H1 (cell line): ENCODE measurements at regions not wholly inside any gene's neighbourhood (a gene's known extent, or its start where the extent isn't known, plus 50 kb on each side); places are given as distances from the start of the nearest gene placed in this dataset.

Source experiments
- CTCF ChIA-PET: fragments of 300-600 bp; sonication (Branson Sonifier 250); formaldehyde crosslinking; loops from one replicate; lab custom pipeline; 2021; ENCODE audit not compliant: partially characterized antibody; lab: Charles Lee
- POLR2A ChIA-PET: fragments of 300-600 bp; sonication (Branson Sonifier 250); formaldehyde crosslinking; loops from one replicate; lab custom pipeline; 2021; ENCODE audit warnings: inconsistent platforms; ENCODE audit not compliant: partially characterized antibody; lab: Charles Lee
- DNase-seq, 2 experiments: peaks; one replicate each; pipeline versions ENCODE4 v3.0.0 to v3.0.0-alpha.2; 2010 to 2022; ENCODE audit warnings: low spot score in 2 of 2, low read depth in 1 of 2, mixed read lengths in 1 of 2
- FAIRE-seq: peaks from 2 replicates; lab custom pipeline; 2011; peaks lifted over from hg19 to GRCh38; lab: Jason Lieb, UNC
- H2AFZ ChIP-seq: 2 replicates; pipeline ENCODE4 v1.8.1; 2012; ENCODE audit warnings: low read length, inconsistent platforms
- H2AK5ac ChIP-seq: 2 replicates; pipeline ENCODE4 v1.6.1; 2013; ENCODE audit warnings: low read depth, low read length
- H2BK120ac ChIP-seq: replicated peaks from 2 replicates; pipeline ENCODE3; 2013; ENCODE audit warnings: low read depth, low read length, inconsistent platforms
- H2BK12ac ChIP-seq: 2 replicates; pipeline ENCODE4 v1.6.1; 2013; ENCODE audit warnings: low read depth, low read length
- H2BK15ac ChIP-seq: 2 replicates; pipeline ENCODE4 v1.6.1; 2013; ENCODE audit warnings: low read length
- H2BK20ac ChIP-seq: 2 replicates; pipeline ENCODE4 v1.6.1; 2013; ENCODE audit warnings: low read length
- H2BK5ac ChIP-seq: 2 replicates; pipeline ENCODE4 v1.6.1; 2013; ENCODE audit warnings: low read depth, low read length
- H3K14ac ChIP-seq: 2 replicates; pipeline ENCODE4 v1.6.1; 2013; ENCODE audit warnings: inconsistent platforms; ENCODE audit not compliant: insufficient read length
- H3K18ac ChIP-seq: 2 replicates; pipeline ENCODE4 v1.6.1; 2013; ENCODE audit warnings: low read length; ENCODE audit errors: extremely low read depth
- H3K23ac ChIP-seq: 2 replicates; pipeline ENCODE4 v1.6.1; 2013; ENCODE audit warnings: inconsistent platforms; ENCODE audit not compliant: insufficient read length
- H3K23me2 ChIP-seq: 2 replicates; pipeline ENCODE4 v1.6.1; 2013; ENCODE audit warnings: low read depth, low read length
- H3K27ac ChIP-seq: 2 replicates; pipeline ENCODE4 v1.6.1; 2011; ENCODE audit warnings: low read depth, low read length, inconsistent platforms
- H3K27me3 ChIP-seq, 4 experiments: replicated peaks in 1 of 4; 1 replicate in 1 of 4; 2 replicates in 3 of 4; pipeline versions ENCODE4 v1.6.1 to v1.8.1; 2011 to 2013; ENCODE audit warnings: low read length in 3 of 4, mild to moderate bottlenecking in 3 of 4, inconsistent platforms in 2 of 4, mixed read lengths in 2 of 4, moderate library complexity in 1 of 4; ENCODE audit not compliant: control insufficient read depth in 3 of 4, insufficient read depth in 3 of 4; ENCODE audit errors: extremely low read depth in 1 of 4
- H3K36me3 ChIP-seq, 4 experiments: 2 replicates each; pipeline versions ENCODE4 v1.6.1 to v1.8.1; 2011 to 2013; ENCODE audit warnings: mild to moderate bottlenecking in 4 of 4, low read length in 3 of 4, moderate library complexity in 2 of 4, control low read depth in 1 of 4, inconsistent platforms in 1 of 4; ENCODE audit not compliant: insufficient read depth in 4 of 4, control insufficient read depth in 2 of 4
- H3K4ac ChIP-seq: replicated peaks from 2 replicates; pipeline ENCODE3; 2013; ENCODE audit warnings: low read length, low read depth, mixed read lengths, inconsistent platforms; ENCODE audit not compliant: insufficient read length
- H3K4me1 ChIP-seq, 4 experiments: replicated peaks in 1 of 4; 1 replicate in 1 of 4; 2 replicates in 3 of 4; pipeline versions ENCODE4 v1.6.1 to v1.8.1; 2011 to 2013; ENCODE audit warnings: low read length in 3 of 4, inconsistent platforms in 2 of 4, mixed read lengths in 1 of 4; ENCODE audit not compliant: insufficient read depth in 4 of 4, control insufficient read depth in 3 of 4
- H3K4me2 ChIP-seq, 2 experiments: 2 replicates each; pipeline versions ENCODE4 v1.6.1 to v1.8.1; 2011 to 2013; ENCODE audit warnings: low read depth in 2 of 2, low read length in 2 of 2, control low read depth in 1 of 2, inconsistent platforms in 1 of 2, mild to moderate bottlenecking in 1 of 2; ENCODE audit not compliant: insufficient read depth in 1 of 2
- H3K4me3 ChIP-seq, 4 experiments: fragments of 200-600, 300-600 bp in 1 of 4; sonication (generic), shearing (Covaris generic), sonication (Bioruptor Twin) in 1 of 4; 2 replicates each; pipeline versions ENCODE4 v1.5.1 to v1.8.1; 2011 to 2016; ENCODE audit warnings: low read length in 4 of 4, low read depth in 3 of 4, control low read depth in 2 of 4, inconsistent platforms in 2 of 4, mild to moderate bottlenecking in 2 of 4, mixed read lengths in 1 of 4, moderate library complexity in 1 of 4; ENCODE audit not compliant: insufficient read depth in 2 of 4; ENCODE audit errors: extremely low read depth in 1 of 4
- H3K56ac ChIP-seq: replicated peaks from 2 replicates; pipeline ENCODE3; 2013; ENCODE audit warnings: low read depth, mild to moderate bottlenecking, mixed read lengths, low read length, inconsistent platforms; ENCODE audit not compliant: insufficient read length
- H3K79me1 ChIP-seq: 2 replicates; pipeline ENCODE4 v1.6.1; 2013; ENCODE audit warnings: low read depth, low read length, control low read depth
- H3K79me2 ChIP-seq, 2 experiments: 2 replicates each; pipeline versions ENCODE4 v1.6.1 to v1.8.1; 2012 to 2013; ENCODE audit warnings: low read length in 2 of 2, mild to moderate bottlenecking in 2 of 2, inconsistent platforms in 1 of 2; ENCODE audit not compliant: insufficient read depth in 2 of 2, control insufficient read depth in 1 of 2
- H3K9ac ChIP-seq, 4 experiments: replicated peaks in 1 of 4; 1 replicate in 1 of 4; 2 replicates in 3 of 4; pipeline versions ENCODE4 v1.6.1 to v1.8.1; 2011 to 2013; ENCODE audit warnings: low read depth in 3 of 4, low read length in 3 of 4, control low read depth in 2 of 4, mild to moderate bottlenecking in 2 of 4, moderate library complexity in 2 of 4, inconsistent platforms in 1 of 4; ENCODE audit errors: extremely low read depth in 1 of 4
- H3K9me3 ChIP-seq, 2 experiments: 2 replicates each; pipeline versions ENCODE4 v1.6.1 to v1.8.1; 2012 to 2013; ENCODE audit warnings: mild to moderate bottlenecking in 2 of 2, moderate library complexity in 2 of 2, control low read depth in 1 of 2, inconsistent platforms in 1 of 2, low read depth in 1 of 2, low read length in 1 of 2, mixed read lengths in 1 of 2; ENCODE audit not compliant: insufficient read depth in 2 of 2
- H4K20me1 ChIP-seq, 2 experiments: replicated peaks in 1 of 2; 2 replicates each; pipeline versions ENCODE3 to v1.8.1; 2011 to 2013; ENCODE audit warnings: inconsistent platforms in 2 of 2, low read length in 2 of 2, mild to moderate bottlenecking in 1 of 2; ENCODE audit not compliant: insufficient read depth in 2 of 2, control insufficient read depth in 1 of 2
- H4K5ac ChIP-seq: 2 replicates; pipeline ENCODE4 v1.6.1; 2013; ENCODE audit warnings: low read length, low read depth, mixed read lengths, inconsistent platforms; ENCODE audit not compliant: insufficient read length
- H4K8ac ChIP-seq: 2 replicates; pipeline ENCODE4 v1.8.0; 2013; ENCODE audit warnings: mild to moderate bottlenecking, moderate library complexity, low read length, inconsistent platforms; ENCODE audit not compliant: insufficient read depth; ENCODE audit errors: extremely low read depth
- H4K91ac ChIP-seq: replicated peaks from 2 replicates; pipeline ENCODE3; 2013; ENCODE audit warnings: low read length, mixed read lengths, inconsistent platforms; ENCODE audit not compliant: insufficient read length
- CHD1 ChIP-seq: IDR thresholded peaks from 2 replicates; pipeline ENCODE4 v1.6.1; 2012; ENCODE audit warnings: low read depth, low read length, improper control_type of control experiment
- CREB1 ChIP-seq: IDR thresholded peaks from 2 replicates; pipeline ENCODE4 v1.6.1; 2012; ENCODE audit warnings: inconsistent platforms
- EZH2 ChIP-seq: fragments of 200-600 bp; sonication (generic); IDR thresholded peaks from 2 replicates; pipeline ENCODE4 v1.7.1; 2012; ENCODE audit warnings: low read depth, mild to moderate bottlenecking, moderate library complexity, low read length, inconsistent platforms; ENCODE audit not compliant: severe bottlenecking
- KDM1A ChIP-seq: fragments of 200-600, 300-600 bp; sonication (generic); IDR thresholded peaks from 2 replicates; pipeline ENCODE4 v1.7.1; 2016; ENCODE audit warnings: mild to moderate bottlenecking, low read length, borderline replicate concordance
- KDM4A ChIP-seq: IDR thresholded peaks from one replicate; pipeline ENCODE4 v1.7.1; 2012; ENCODE audit warnings: low read depth, mild to moderate bottlenecking, moderate library complexity, low read length, inconsistent platforms; ENCODE audit not compliant: severe bottlenecking
- MAFK ChIP-seq: IDR thresholded peaks from 2 replicates; pipeline ENCODE4 v1.6.1; 2012; ENCODE audit warnings: low read depth, mild to moderate bottlenecking, improper control_type of control experiment, low read length
- SIRT6 ChIP-seq: IDR thresholded peaks from one replicate; pipeline ENCODE4 v1.7.1; 2012; ENCODE audit warnings: low read length, inconsistent platforms
- SUZ12 ChIP-seq: fragments of 200-600 bp; sonication (generic); IDR thresholded peaks from 2 replicates; pipeline ENCODE4 v1.6.1; 2012; ENCODE audit warnings: mild to moderate bottlenecking, inconsistent platforms, low read length, moderate library complexity, mixed read lengths
- WGBS, 2 experiments: shearing (Covaris generic) in 1 of 2; methylation state at CpG; one replicate each; pipeline versions ENCODE4 v1.1.6 to v1.1.7; 2013 to 2015; ENCODE audit warnings: low lambda C conversion rate in 2 of 2, mixed read lengths in 2 of 2, inconsistent platforms in 1 of 2, low coverage in 1 of 2, missing lambda C conversion rate in 1 of 2; ENCODE audit not compliant: insufficient replicate concordance in 2 of 2, insufficient coverage in 1 of 2, insufficient read length in 1 of 2; ENCODE audit errors: extremely low coverage in 1 of 2, missing lambda C conversion rate in 1 of 2; 5-methylcytosine and 5-hydroxymethylcytosine counted together
- TF ChIP-seq, protein P1 (sequence below), 3 experiments: IDR thresholded peaks; 1 replicate in 2 of 3; 2 replicates in 1 of 3; pipeline versions ENCODE4 v1.5.1 to v1.6.1; 2011; ENCODE audit warnings: low read length in 3 of 3, mild to moderate bottlenecking in 3 of 3, inconsistent platforms in 2 of 3, low read depth in 1 of 3, moderate library complexity in 1 of 3; ENCODE audit not compliant: insufficient read depth in 1 of 3; ENCODE audit errors: control extremely low read depth in 1 of 3

DNA sequence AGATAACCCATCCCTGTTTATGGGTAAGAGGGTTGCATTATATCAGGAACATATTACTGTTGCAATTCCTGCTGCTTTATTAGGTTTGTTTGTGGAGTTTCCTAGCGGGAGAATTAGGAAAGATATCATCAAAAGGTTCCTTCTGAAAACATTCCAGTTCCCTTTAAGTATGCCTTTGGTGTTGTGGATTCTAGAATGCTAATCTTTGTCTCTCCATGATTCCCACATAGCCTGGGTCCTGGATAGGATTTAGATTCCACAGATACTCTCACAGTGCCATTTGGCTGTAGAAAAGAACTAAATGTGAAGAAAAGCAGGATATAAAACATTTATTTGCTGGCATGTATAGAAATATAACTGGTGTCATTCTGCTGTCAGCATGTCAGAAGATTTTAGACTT lies 338.7 kb downstream of the PCDH18 start:
- H3K23ac ChIP-seq = no peak overlapping the region
- CTCF ChIA-PET = interaction anchor here (1.6 kb wide), 1 partner anchor 13 kb away, joined by 9 read pairs; no protein-coding TSS in a partner anchor
- no peak for TF ChIP-seq SIRT6
- no peak for TF ChIP-seq EZH2
- TF ChIP-seq, protein P1, sequence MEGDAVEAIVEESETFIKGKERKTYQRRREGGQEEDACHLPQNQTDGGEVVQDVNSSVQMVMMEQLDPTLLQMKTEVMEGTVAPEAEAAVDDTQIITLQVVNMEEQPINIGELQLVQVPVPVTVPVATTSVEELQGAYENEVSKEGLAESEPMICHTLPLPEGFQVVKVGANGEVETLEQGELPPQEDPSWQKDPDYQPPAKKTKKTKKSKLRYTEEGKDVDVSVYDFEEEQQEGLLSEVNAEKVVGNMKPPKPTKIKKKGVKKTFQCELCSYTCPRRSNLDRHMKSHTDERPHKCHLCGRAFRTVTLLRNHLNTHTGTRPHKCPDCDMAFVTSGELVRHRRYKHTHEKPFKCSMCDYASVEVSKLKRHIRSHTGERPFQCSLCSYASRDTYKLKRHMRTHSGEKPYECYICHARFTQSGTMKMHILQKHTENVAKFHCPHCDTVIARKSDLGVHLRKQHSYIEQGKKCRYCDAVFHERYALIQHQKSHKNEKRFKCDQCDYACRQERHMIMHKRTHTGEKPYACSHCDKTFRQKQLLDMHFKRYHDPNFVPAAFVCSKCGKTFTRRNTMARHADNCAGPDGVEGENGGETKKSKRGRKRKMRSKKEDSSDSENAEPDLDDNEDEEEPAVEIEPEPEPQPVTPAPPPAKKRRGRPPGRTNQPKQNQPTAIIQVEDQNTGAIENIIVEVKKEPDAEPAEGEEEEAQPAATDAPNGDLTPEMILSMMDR (IDR thresholded peaks at IDR 0.05; ENCODE audit: control extremely low read depth in 1 of 3, insufficient read depth in 1 of 3, low read depth in 1 of 3, low read length in 3 of 3) = no peak
- TF ChIP-seq CREB1 = no peak
- no peak for TF ChIP-seq KDM1A
- TF ChIP-seq CHD1 = no peak
- TF ChIP-seq MAFK = no peak
- no peak for TF ChIP-seq SUZ12
- no peak for TF ChIP-seq KDM4A
- H4K20me1 ChIP-seq = no peaks in the 10 kb centered on the region
- no peaks in the 10 kb centered on the region; a peak in 2 of 4 replicates for H3K9me3 ChIP-seq
- 75% methylated on average over 1 of the region's 1 CpG; no CpG with 5 or more reads in 1 of the 2 experiments for WGBS, 2 experiments
- no peak overlapping the region for H3K27ac ChIP-seq
- no peak overlapping the region for H2BK5ac ChIP-seq
- no peaks in the 10 kb centered on the region for H3K27me3 ChIP-seq
- H3K23me2 ChIP-seq = no peaks in the 10 kb centered on the region
- no peak overlapping the region for H3K14ac ChIP-seq
- FAIRE-seq (no peak), DNase-seq (no peak)
- no peak overlapping the region for H3K9ac ChIP-seq
- H2AFZ ChIP-seq = no peak overlapping the region
- no peak overlapping the region for H3K4ac ChIP-seq
- no peak overlapping the region for H2AK5ac ChIP-seq
- H2BK12ac ChIP-seq = no peak overlapping the region
- no peak overlapping the region for H2BK120ac ChIP-seq
- no peak overlapping the region for H2BK20ac ChIP-seq
- H4K91ac ChIP-seq = no peak overlapping the region
- H3K79me2 ChIP-seq = no peaks in the 10 kb centered on the region
- H3K56ac ChIP-seq = no peak overlapping the region
- H3K79me1 ChIP-seq = no peaks in the 10 kb centered on the region
- no peaks in the 10 kb centered on the region for H3K4me1 ChIP-seq
- H3K4me2 ChIP-seq = no peak overlapping the region
- no peak overlapping the region for H4K8ac ChIP-seq
- POLR2A ChIA-PET = no interaction called here
- H4K5ac ChIP-seq = no peak overlapping the region
- no peaks in the 10 kb centered on the region for H3K36me3 ChIP-seq
- no peak overlapping the region for H3K4me3 ChIP-seq
- no peak overlapping the region for H2BK15ac ChIP-seq
- H3K18ac ChIP-seq = no peak overlapping the region
